Transverse colon (tissue), 4 donors: ENCODE measurements at regions not wholly inside any gene's neighbourhood (a gene's known extent, or its start where the extent isn't known, plus 50 kb on each side); places are given as distances from the start of the nearest gene placed in this dataset.

Source experiments
- POLR2A ChIP-seq: fragments of 450-650 bp; IDR thresholded peaks from one replicate; pipeline ENCODE4 v1.6.1; 2016; ENCODE audit warnings: antibody characterized with exemption, mild to moderate bottlenecking, moderate library complexity
- POLR2AphosphoS5 ChIP-seq, 3 donors: sonication (generic); formaldehyde crosslinking; IDR thresholded peaks; one replicate each; pipeline ENCODE4 v1.6.1; 2016; ENCODE audit warnings: antibody characterized with exemption in 3 of 3
- TF ChIP-seq, protein P1 (sequence below), 5 experiments: fragments of 200-600 bp in 3 of 5; fragments of 450-650 bp in 2 of 5; sonication (generic) in 3 of 5; IDR thresholded peaks; 1 replicate in 2 of 5; 2 replicates in 3 of 5; pipeline ENCODE4 v1.5.1; 2016 to 2017; ENCODE audit warnings: antibody characterized with exemption in 5 of 5, inconsistent platforms in 3 of 5, mild to moderate bottlenecking in 2 of 5, moderate library complexity in 1 of 5

DNA sequence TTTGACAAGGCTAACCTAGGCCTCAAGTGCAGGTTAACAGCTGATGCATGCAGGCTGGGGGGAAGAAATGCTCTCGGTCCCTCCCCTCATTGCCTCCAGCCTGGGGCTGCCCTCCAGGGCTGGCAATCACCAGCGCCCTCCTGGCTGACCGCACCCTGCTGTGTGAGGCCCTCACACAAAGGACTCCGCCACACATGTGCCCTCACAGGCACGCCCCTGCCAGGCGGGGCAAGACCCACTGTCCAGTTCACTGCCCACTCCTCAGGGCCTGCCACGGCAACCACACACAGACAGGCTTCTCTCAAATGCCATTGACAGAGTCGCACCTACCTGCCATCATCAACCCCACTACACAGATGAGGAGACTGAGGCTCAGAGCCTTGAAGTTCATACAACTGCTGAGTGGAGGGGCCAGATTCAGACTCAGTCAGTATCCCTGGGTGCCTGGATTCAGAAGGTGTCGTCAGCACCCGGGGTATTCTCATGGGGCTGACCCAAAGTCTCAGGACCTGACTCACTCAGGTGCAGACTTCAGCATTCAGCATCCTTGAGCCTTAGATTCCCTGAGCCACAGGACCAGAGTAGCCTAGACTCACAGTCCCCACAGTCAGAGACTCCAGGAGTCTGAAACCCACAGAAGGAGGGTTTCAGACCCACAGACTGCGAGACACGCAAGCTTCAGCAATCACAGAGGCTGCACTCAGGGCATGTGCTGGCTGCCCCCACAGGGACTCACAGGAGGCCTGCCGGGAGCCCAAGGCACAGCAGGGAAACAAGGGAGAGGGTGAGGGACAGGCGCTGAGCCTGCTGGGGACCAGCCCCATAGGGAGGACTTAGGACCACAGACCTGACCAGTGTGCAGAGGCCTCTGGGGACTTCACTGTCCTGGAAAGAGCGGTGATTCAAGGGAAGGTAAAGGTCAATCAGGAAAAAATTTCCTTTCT is 458.0 kb downstream of the MATN1 start:
- no peak for TF ChIP-seq POLR2A
- TF ChIP-seq, protein P1, sequence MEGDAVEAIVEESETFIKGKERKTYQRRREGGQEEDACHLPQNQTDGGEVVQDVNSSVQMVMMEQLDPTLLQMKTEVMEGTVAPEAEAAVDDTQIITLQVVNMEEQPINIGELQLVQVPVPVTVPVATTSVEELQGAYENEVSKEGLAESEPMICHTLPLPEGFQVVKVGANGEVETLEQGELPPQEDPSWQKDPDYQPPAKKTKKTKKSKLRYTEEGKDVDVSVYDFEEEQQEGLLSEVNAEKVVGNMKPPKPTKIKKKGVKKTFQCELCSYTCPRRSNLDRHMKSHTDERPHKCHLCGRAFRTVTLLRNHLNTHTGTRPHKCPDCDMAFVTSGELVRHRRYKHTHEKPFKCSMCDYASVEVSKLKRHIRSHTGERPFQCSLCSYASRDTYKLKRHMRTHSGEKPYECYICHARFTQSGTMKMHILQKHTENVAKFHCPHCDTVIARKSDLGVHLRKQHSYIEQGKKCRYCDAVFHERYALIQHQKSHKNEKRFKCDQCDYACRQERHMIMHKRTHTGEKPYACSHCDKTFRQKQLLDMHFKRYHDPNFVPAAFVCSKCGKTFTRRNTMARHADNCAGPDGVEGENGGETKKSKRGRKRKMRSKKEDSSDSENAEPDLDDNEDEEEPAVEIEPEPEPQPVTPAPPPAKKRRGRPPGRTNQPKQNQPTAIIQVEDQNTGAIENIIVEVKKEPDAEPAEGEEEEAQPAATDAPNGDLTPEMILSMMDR (IDR thresholded peaks at IDR 0.05), result no peak
- TF ChIP-seq POLR2AphosphoS5 (IDR thresholded peaks at IDR 0.05), result no peak
